ENCODE measurements at regions not wholly inside any gene's neighbourhood (a gene's known extent, or its start where the extent isn't known, plus 50 kb on each side); places are given as distances from the start of the nearest gene placed in this dataset.

DNA sequence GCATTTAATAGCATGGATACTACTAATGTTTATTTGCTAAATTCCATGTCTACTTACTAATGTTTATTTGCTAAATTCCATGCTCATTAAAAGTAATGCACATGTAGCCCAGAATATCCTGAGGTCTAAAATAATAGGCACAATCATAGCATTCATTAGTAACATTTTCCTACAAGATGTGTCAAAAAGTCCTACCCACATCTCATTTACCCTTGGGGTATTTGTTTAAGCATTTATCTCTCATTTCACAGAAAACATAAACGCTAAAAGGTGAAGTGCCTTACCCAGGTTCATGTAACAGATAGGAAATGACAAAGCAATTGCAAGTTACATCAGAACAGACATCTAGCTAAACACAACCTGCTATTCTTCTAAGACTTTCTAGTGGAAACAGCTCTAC is 457.1 kb downstream of the HACE1 start:
- Histone ChIP-seq H3K9me3 (no peaks in the 10 kb centered on the region), H3K36me3 (no peaks in the 10 kb centered on the region), H3K27me3 (no peaks in the 10 kb centered on the region), H3K27ac (no peak overlapping the region), H3K4me3 (no peak overlapping the region), H3K4me1 (no peaks in the 10 kb centered on the region)
- TF ChIP-seq, protein P1, sequence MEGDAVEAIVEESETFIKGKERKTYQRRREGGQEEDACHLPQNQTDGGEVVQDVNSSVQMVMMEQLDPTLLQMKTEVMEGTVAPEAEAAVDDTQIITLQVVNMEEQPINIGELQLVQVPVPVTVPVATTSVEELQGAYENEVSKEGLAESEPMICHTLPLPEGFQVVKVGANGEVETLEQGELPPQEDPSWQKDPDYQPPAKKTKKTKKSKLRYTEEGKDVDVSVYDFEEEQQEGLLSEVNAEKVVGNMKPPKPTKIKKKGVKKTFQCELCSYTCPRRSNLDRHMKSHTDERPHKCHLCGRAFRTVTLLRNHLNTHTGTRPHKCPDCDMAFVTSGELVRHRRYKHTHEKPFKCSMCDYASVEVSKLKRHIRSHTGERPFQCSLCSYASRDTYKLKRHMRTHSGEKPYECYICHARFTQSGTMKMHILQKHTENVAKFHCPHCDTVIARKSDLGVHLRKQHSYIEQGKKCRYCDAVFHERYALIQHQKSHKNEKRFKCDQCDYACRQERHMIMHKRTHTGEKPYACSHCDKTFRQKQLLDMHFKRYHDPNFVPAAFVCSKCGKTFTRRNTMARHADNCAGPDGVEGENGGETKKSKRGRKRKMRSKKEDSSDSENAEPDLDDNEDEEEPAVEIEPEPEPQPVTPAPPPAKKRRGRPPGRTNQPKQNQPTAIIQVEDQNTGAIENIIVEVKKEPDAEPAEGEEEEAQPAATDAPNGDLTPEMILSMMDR (IDR thresholded peaks at IDR 0.05) = no peak
- TF ChIP-seq POLR2AphosphoS5 (IDR thresholded peaks at IDR 0.05) = no peak
- no peak for TF ChIP-seq EP300 (IDR thresholded peaks at IDR 0.05)
- WGBS = 47% methylated on average over 1 of the region's 1 CpG
- no peak for DNase-seq (ENCODE audit: low spot score in 2 of 2)

DNA sequence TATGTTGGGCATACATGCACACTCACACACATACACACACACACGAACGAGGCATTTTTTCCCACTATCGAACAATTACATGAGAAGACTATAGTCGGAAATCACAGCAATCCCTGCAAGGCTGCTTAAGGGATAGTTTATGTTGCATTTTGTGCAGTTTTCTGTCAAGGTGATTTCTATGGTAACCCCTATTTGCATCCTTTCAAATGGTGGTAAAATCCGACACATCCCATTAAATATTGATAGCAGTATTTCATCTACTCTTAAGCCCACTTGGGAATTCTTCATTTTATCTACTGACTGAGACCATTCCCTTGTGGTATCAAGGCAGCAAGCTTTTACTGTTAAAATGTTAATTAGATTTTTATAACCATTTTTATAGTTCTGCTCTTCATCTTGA is 457.8 kb downstream of the HACE1 start:
- no peak overlapping the region for H3K4me3 ChIP-seq

DNA sequence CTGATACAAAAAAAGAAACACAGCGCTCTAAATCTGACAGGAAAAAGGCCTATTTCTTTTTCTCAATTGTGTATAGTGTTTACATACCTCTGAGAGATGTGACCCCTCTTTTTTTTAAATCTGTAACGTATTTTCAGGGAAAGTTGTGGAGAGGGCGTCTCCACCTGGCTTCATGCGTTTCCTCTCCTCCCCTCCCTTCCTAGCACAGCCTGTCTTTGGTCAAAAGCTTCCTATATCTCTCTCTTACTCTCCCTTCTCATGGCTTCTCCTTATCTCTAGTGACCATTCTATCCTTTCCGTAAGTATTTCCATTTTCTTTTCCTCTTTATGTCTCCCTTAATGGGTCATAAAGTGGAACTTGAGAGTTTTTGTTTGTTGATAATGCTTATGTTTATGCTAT is 458.9 kb downstream of the HACE1 start:
- H3K27me3 ChIP-seq = no peaks in the 10 kb centered on the region
- no peak overlapping the region for H3K4me3 ChIP-seq
- H3K27ac ChIP-seq = no peak overlapping the region
- H3K9me3 ChIP-seq = no peaks in the 10 kb centered on the region
- H3K4me1 ChIP-seq = no peaks in the 10 kb centered on the region
- TF ChIP-seq POLR2AphosphoS5 (IDR thresholded peaks at IDR 0.05) (no peak), EP300 (IDR thresholded peaks at IDR 0.05) (no peak), POLR2A (IDR thresholded peaks at IDR 0.05) (no peak)
- TF ChIP-seq, protein P1 (IDR thresholded peaks at IDR 0.05) = no peak
- no peak for DNase-seq (ENCODE audit: low spot score in 2 of 2)
- WGBS = 80% methylated on average over 5 of the region's 5 CpGs
- no peaks in the 10 kb centered on the region for H3K36me3 ChIP-seq

More for the DNA sequence above, 457.8 kb downstream of the HACE1 start:
- Histone ChIP-seq H3K9me3 (no peaks in the 10 kb centered on the region), H3K4me1 (no peaks in the 10 kb centered on the region), H3K27ac (no peak overlapping the region), H3K36me3 (no peaks in the 10 kb centered on the region), H3K27me3 (no peaks in the 10 kb centered on the region)
- TF ChIP-seq EP300 (IDR thresholded peaks at IDR 0.05) = no peak
- no peak for TF ChIP-seq POLR2A (IDR thresholded peaks at IDR 0.05)
- TF ChIP-seq POLR2AphosphoS5 (IDR thresholded peaks at IDR 0.05) = no peak
- WGBS = 86% methylated on average over 5 of the region's 5 CpGs
- DNase-seq (ENCODE audit: low spot score in 2 of 2) = no peak

DNA sequence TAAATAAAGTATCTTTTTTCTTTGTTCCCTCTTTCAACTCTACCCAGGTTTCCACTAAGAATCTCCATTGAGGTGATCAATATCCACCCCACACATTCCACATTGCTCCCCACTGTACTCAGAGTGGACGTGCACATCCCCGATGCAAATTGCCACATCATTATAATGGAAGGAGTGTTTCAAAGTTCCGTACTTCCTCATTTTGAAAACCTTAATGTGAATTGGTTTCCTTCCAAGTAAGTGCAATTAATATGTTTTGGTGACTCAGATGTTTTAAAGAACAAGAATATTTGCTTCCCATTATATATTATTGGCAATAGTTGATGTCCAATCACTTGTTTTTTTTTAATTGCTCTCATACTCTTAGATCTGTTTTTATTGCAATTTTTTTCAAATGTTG is 463.6 kb downstream of the HACE1 start:
- 73% methylated on average over 3 of the region's 3 CpGs for WGBS
- H3K4me1 ChIP-seq = no peaks in the 10 kb centered on the region
- no peaks in the 10 kb centered on the region for H3K36me3 ChIP-seq
- TF ChIP-seq, protein P1 (IDR thresholded peaks at IDR 0.05) = no peak
- no peak for TF ChIP-seq EP300 (IDR thresholded peaks at IDR 0.05)
- TF ChIP-seq POLR2A (IDR thresholded peaks at IDR 0.05) = no peak
- no peak for TF ChIP-seq POLR2AphosphoS5 (IDR thresholded peaks at IDR 0.05)
- no peak for DNase-seq (ENCODE audit: low spot score in 2 of 2)
- no peaks in the 10 kb centered on the region for H3K27me3 ChIP-seq
- H3K27ac ChIP-seq = no peak overlapping the region
- H3K4me3 ChIP-seq = no peak overlapping the region
- no peaks in the 10 kb centered on the region for H3K9me3 ChIP-seq

DNA sequence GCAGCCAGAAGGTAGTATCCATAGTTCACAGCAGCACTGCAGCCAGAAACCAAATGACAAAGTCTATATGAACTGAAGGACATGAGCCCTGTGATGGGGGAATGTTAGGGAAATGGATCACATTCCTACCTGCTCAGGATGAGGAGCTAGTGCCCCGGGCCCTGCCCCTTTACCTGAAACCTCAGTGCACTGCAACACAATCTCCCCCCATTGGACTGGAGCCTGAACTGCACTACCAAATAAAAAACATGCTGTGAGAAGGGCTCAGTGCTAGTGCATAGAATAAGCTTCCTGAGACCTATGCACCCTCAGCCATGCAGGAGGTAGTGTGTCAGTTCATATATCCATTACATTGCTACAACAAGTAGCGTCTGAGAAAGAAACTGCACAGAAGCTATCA is 477.8 kb downstream of the HACE1 start:
- 96% methylated on average over 2 of the region's 2 CpGs for WGBS
- Histone ChIP-seq H3K27me3 (no peaks in the 10 kb centered on the region), H3K4me3 (no peak overlapping the region), H3K9me3 (no peaks in the 10 kb centered on the region), H3K4me1 (no peaks in the 10 kb centered on the region), H3K36me3 (no peaks in the 10 kb centered on the region), H3K27ac (no peak overlapping the region)
- TF ChIP-seq POLR2AphosphoS5 (IDR thresholded peaks at IDR 0.05) = no peak
- TF ChIP-seq, protein P1 (IDR thresholded peaks at IDR 0.05) = no peak
- no peak for TF ChIP-seq EP300 (IDR thresholded peaks at IDR 0.05)
- TF ChIP-seq POLR2A (IDR thresholded peaks at IDR 0.05) = no peak
- DNase-seq (ENCODE audit: low spot score in 2 of 2) = no peak
